ENCODE measurements at regions not wholly inside any gene's neighbourhood (a gene's known extent, or its start where the extent isn't known, plus 50 kb on each side); places are given as distances from the start of the nearest gene placed in this dataset.

GRCh38 chr7:10476642-10477041 is 497.0 kb upstream of the PHF14 start:
- TF ChIP-seq CTCF (IDR thresholded peaks at IDR 0.05) (no peak), ZFX (IDR thresholded peaks at IDR 0.05; ENCODE audit: borderline replicate concordance) (no peak)
